ENCODE measurements at regions not wholly inside any gene's neighbourhood (a gene's known extent, or its start where the extent isn't known, plus 50 kb on each side); places are given as distances from the start of the nearest gene placed in this dataset.

- Histone ChIP-seq H4K20me1 (no peaks in the 10 kb centered on the region), H3K4me3 (no peak overlapping the region), H3K9me3 (peaks cover 7% of the 10 kb centered on the region), H3K27me3 (no peaks in the 10 kb centered on the region), H3K27ac (no peak overlapping the region), H3K9ac (no peak overlapping the region), H3K4me1 (0 out of 2 replicates have a peak, but pooled peaks cover 7% of the 10 kb centered on the region), H3K4me2 (peak overlapping the region; percentile 51), H3K36me3 (no peaks in the 10 kb centered on the region)
- no peak for TF ChIP-seq Cebpa-rat (IDR thresholded peaks at IDR 0.05)
Measured at GRCh38 chr16:64416216-64417005, 705.5 kb downstream of the CDH11 start.

DNA sequence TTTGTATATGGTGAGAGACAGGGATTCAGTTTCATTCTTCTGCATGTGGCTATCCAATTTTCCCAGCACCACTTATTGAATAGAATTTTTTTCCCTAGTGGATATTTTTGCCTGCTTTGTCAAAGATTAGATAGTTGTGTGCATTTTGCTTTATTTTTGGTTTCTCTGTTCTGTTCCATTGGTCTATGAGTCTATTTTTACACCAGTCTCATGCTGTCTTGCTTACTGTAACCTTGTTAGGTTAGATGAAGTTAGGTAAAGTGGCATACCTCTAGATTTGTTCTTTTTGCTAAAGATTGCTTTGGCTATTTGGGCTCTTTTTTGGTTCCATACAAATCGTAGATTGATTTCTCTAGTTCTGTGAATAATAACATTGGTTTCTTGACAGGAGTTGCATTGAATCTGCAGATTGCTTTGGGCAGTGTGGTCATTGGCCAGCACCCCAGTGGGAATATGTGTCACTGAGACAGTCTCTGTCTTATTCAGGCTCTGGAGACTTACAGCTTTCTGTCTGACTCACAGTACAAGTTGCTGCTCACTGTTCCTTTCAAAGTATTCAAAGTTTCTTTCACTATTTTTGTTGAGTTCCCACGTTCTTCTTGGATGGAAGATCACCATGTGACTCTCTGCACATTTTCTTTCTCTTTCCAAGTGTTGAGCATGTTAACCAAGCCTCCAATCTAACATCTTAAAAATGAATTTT lies 709.1 kb downstream of the CDH11 start:
- Histone ChIP-seq H3K9ac (no peak overlapping the region), H3K27ac (no peak overlapping the region), H3K36me3 (no peaks in the 10 kb centered on the region), H3K4me2 (no peak overlapping the region), H3K27me3 (no peaks in the 10 kb centered on the region), H3K4me1 (0 out of 2 replicates have a peak, but pooled peaks cover 7% of the 10 kb centered on the region), H3K9me3 (no peaks in the 10 kb centered on the region), H4K20me1 (no peaks in the 10 kb centered on the region), H3K4me3 (no peak overlapping the region)
- TF ChIP-seq Cebpa-rat (IDR thresholded peaks at IDR 0.05): no peak

GRCh38 chr16:64410306-64410705 lies 711.6 kb downstream of the CDH11 start:
- H4K20me1 ChIP-seq: no peaks in the 10 kb centered on the region
- no peaks in the 10 kb centered on the region for H3K9me3 ChIP-seq
- H3K4me3 ChIP-seq: no peak overlapping the region
- no peak overlapping the region for H3K9ac ChIP-seq
- no peaks in the 10 kb centered on the region for H3K27me3 ChIP-seq
- TF ChIP-seq Cebpa-rat (IDR thresholded peaks at IDR 0.05): no peak
- H3K4me2 ChIP-seq: no peak overlapping the region
- H3K4me1 ChIP-seq: no peaks in the 10 kb centered on the region
- no peaks in the 10 kb centered on the region for H3K36me3 ChIP-seq
- no peak overlapping the region for H3K27ac ChIP-seq

- no peaks in the 10 kb centered on the region for H3K36me3 ChIP-seq
- no peak overlapping the region for H3K4me3 ChIP-seq
- no peaks in the 10 kb centered on the region for H4K20me1 ChIP-seq
- H3K9me3 ChIP-seq: no peaks in the 10 kb centered on the region
- H3K27ac ChIP-seq: no peak overlapping the region
- no peaks in the 10 kb centered on the region for H3K4me1 ChIP-seq
- no peak overlapping the region for H3K9ac ChIP-seq
- no peak overlapping the region for H3K4me2 ChIP-seq
- 0 out of 2 replicates have a peak, but pooled peaks have one; percentile 16 for TF ChIP-seq Cebpa-rat (IDR thresholded peaks at IDR 0.05)
- H3K27me3 ChIP-seq: no peaks in the 10 kb centered on the region
Measured at GRCh38 chr16:64409783-64410210, 712.1 kb downstream of the CDH11 start.

GRCh38 chr16:64408699-64409098 lies 713.2 kb downstream of the CDH11 start:
- no peak overlapping the region for H3K4me3 ChIP-seq
- no peaks in the 10 kb centered on the region for H3K36me3 ChIP-seq
- H3K9ac ChIP-seq: no peak overlapping the region
- H3K9me3 ChIP-seq: no peaks in the 10 kb centered on the region
- no peak for TF ChIP-seq Cebpa-rat (IDR thresholded peaks at IDR 0.05)
- no peaks in the 10 kb centered on the region for H3K27me3 ChIP-seq
- H3K27ac ChIP-seq: no peak overlapping the region
- no peaks in the 10 kb centered on the region for H4K20me1 ChIP-seq
- no peak overlapping the region for H3K4me2 ChIP-seq
- no peaks in the 10 kb centered on the region for H3K4me1 ChIP-seq

GRCh38 chr16:64406770-64407181 lies 715.1 kb downstream of the CDH11 start:
- Histone ChIP-seq H3K9ac (no peak overlapping the region), H3K36me3 (no peaks in the 10 kb centered on the region), H3K4me3 (no peak overlapping the region), H4K20me1 (no peaks in the 10 kb centered on the region), H3K4me2 (no peak overlapping the region), H3K27me3 (no peaks in the 10 kb centered on the region), H3K27ac (no peak overlapping the region), H3K9me3 (no peaks in the 10 kb centered on the region), H3K4me1 (no peaks in the 10 kb centered on the region)
- no peak for TF ChIP-seq Cebpa-rat (IDR thresholded peaks at IDR 0.05)

DNA sequence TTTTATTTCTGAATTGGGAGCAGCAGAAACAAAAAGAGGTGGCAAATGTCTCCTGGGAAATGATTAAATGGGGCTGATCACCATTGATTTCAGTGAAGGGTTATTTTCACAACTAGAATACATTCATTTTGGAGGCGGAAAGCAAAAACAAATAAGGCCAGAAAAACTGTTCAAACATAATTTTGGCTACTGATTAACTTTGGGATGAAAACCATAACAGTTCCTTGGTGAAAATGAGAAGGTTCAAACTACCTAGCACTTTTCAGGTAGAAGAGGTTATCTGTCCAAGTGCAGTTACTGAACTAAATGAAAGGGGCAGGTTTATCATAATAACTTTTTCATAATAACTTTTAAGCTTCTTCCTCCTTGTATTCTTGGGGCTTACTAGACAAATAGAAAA lies 718.5 kb downstream of the CDH11 start:
- H3K9ac ChIP-seq: no peak overlapping the region
- no peaks in the 10 kb centered on the region for H3K4me1 ChIP-seq
- no peaks in the 10 kb centered on the region for H4K20me1 ChIP-seq
- no peak overlapping the region for H3K4me2 ChIP-seq
- no peaks in the 10 kb centered on the region for H3K9me3 ChIP-seq
- no peak overlapping the region for H3K27ac ChIP-seq
- H3K36me3 ChIP-seq: no peaks in the 10 kb centered on the region
- H3K27me3 ChIP-seq: no peaks in the 10 kb centered on the region
- no peak overlapping the region for H3K4me3 ChIP-seq
- TF ChIP-seq Cebpa-rat (IDR thresholded peaks at IDR 0.05): no peak

GRCh38 chr16:64398793-64399192 lies 723.1 kb downstream of the CDH11 start:
- Histone ChIP-seq H3K9ac (no peak overlapping the region), H3K9me3 (no peaks in the 10 kb centered on the region), H4K20me1 (no peaks in the 10 kb centered on the region), H3K27ac (no peak overlapping the region), H3K4me2 (no peak overlapping the region), H3K27me3 (no peaks in the 10 kb centered on the region), H3K36me3 (no peaks in the 10 kb centered on the region), H3K4me3 (no peak overlapping the region), H3K4me1 (no peaks in the 10 kb centered on the region)
- no peak for TF ChIP-seq Cebpa-rat (IDR thresholded peaks at IDR 0.05)

DNA sequence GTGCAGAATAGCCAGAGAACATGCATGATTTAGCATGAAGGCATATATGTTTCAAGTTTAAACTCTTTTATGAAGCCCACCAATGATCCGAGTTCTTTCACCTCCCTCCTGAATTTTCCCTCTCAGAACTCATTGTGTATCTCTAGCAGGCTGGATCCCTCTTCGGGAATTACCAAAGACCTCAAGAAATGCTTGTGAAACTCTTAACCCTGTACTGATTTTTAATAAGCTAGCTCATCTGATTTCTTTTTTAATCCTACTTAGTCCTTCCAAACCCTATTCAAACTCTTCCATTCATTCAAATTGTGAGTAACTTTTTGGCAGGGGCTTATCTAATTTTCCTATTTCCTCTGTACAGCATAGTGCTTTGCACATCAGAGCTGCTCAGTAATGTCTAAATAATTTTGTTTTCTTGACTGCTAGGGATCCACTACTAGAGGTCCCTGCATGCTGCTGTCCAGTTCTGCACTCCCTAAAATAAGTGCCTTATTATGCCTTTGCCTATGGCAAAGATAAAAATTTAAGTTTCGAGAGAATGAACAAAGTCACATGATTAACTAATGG lies 723.8 kb downstream of the CDH11 start:
- Histone ChIP-seq H3K27ac (no peak overlapping the region), H3K27me3 (no peaks in the 10 kb centered on the region), H3K36me3 (no peaks in the 10 kb centered on the region), H4K20me1 (no peaks in the 10 kb centered on the region), H3K4me1 (no peaks in the 10 kb centered on the region), H3K4me3 (no peak overlapping the region), H3K9ac (no peak overlapping the region), H3K4me2 (no peak overlapping the region), H3K9me3 (no peaks in the 10 kb centered on the region)
- no peak for TF ChIP-seq Cebpa-rat (IDR thresholded peaks at IDR 0.05)

GRCh38 chr16:64397042-64397441 lies 724.8 kb downstream of the CDH11 start:
- TF ChIP-seq Cebpa-rat (IDR thresholded peaks at IDR 0.05): no peak
- no peak overlapping the region for H3K9ac ChIP-seq
- no peak overlapping the region for H3K4me2 ChIP-seq
- H3K27ac ChIP-seq: no peak overlapping the region
- H3K36me3 ChIP-seq: no peaks in the 10 kb centered on the region
- no peaks in the 10 kb centered on the region for H3K9me3 ChIP-seq
- no peaks in the 10 kb centered on the region for H4K20me1 ChIP-seq
- H3K27me3 ChIP-seq: no peaks in the 10 kb centered on the region
- H3K4me1 ChIP-seq: no peaks in the 10 kb centered on the region
- H3K4me3 ChIP-seq: no peak overlapping the region

All from BLaER1 (cell line).